Endothelial cell (in vitro differentiated cells): ENCODE measurements at regions not wholly inside any gene's neighbourhood (a gene's known extent, or its start where the extent isn't known, plus 50 kb on each side); places are given as distances from the start of the nearest gene placed in this dataset.

Experiments
- DNase-seq: peaks from one replicate; pipeline ENCODE4 v3.0.0; 2021; ENCODE audit warnings: low spot score
- H3K27ac Mint-ChIP-seq: one replicate; pipeline ENCODE4 v1.8.0; 2021; ENCODE audit warnings: mixed read lengths, inconsistent platforms; ENCODE audit not compliant: unreplicated experiment
- H3K27me3 Mint-ChIP-seq: one replicate; pipeline ENCODE4 v1.8.0; 2021; ENCODE audit warnings: mild to moderate bottlenecking, moderate library complexity, mixed read lengths, inconsistent platforms; ENCODE audit not compliant: unreplicated experiment
- H3K36me3 Mint-ChIP-seq: one replicate; pipeline ENCODE4 v1.8.0; 2021; ENCODE audit warnings: mild to moderate bottlenecking, low read depth, mixed read lengths, inconsistent platforms; ENCODE audit not compliant: unreplicated experiment
- H3K4me1 Mint-ChIP-seq: one replicate; pipeline ENCODE4 v1.8.0; 2021; ENCODE audit warnings: mild to moderate bottlenecking, mixed read lengths, inconsistent platforms; ENCODE audit not compliant: unreplicated experiment
- H3K4me3 Mint-ChIP-seq: one replicate; pipeline ENCODE4 v1.8.0; 2021; ENCODE audit warnings: mild to moderate bottlenecking, mixed read lengths, inconsistent platforms; ENCODE audit not compliant: unreplicated experiment
- H3K9me3 Mint-ChIP-seq: one replicate; pipeline ENCODE4 v1.8.0; 2021; ENCODE audit warnings: mixed read lengths, inconsistent platforms; ENCODE audit not compliant: unreplicated experiment
- TF ChIP-seq, protein P1 (sequence below): fragments of 200-600 bp; sonication (generic); IDR thresholded peaks from one replicate; pipeline ENCODE4 v1.5.0; 2021; ENCODE audit warnings: antibody characterized with exemption; ENCODE audit not compliant: unreplicated experiment

DNA sequence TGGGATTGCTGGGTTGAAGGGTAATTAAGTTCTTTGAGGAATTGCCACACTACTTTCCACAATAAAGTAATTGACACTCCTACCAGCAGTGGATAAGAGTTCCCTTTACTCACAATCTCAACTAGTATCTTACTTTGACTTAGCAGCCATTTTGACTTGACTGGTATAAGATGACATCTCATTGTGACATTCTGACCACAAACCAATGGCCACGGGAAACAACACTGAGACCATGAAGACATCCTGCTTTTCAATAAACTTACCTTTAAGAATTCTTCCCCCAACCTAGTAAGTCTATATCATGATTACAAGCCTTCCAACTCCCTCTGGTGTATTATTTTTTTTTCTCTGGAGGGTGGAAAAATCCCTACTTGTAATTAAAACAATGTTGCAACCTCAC, 66.9 kb upstream of the WDR1 start:
- H3K36me3 Mint-ChIP-seq: no peaks in the 10 kb centered on the region

GRCh38 chr4:10182446-10183424, 66.1 kb upstream of the WDR1 start:
- Mint-ChIP-seq H3K27me3 (no peaks in the 10 kb centered on the region), H3K27ac (no peak overlapping the region), H3K36me3 (no peaks in the 10 kb centered on the region), H3K4me1 (peaks cover 6% of the 10 kb centered on the region), H3K4me3 (no peak overlapping the region), H3K9me3 (no peaks in the 10 kb centered on the region)
- DNase-seq: no peak
- TF ChIP-seq, protein P1, sequence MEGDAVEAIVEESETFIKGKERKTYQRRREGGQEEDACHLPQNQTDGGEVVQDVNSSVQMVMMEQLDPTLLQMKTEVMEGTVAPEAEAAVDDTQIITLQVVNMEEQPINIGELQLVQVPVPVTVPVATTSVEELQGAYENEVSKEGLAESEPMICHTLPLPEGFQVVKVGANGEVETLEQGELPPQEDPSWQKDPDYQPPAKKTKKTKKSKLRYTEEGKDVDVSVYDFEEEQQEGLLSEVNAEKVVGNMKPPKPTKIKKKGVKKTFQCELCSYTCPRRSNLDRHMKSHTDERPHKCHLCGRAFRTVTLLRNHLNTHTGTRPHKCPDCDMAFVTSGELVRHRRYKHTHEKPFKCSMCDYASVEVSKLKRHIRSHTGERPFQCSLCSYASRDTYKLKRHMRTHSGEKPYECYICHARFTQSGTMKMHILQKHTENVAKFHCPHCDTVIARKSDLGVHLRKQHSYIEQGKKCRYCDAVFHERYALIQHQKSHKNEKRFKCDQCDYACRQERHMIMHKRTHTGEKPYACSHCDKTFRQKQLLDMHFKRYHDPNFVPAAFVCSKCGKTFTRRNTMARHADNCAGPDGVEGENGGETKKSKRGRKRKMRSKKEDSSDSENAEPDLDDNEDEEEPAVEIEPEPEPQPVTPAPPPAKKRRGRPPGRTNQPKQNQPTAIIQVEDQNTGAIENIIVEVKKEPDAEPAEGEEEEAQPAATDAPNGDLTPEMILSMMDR: no peak

More for the DNA sequence above, 66.9 kb upstream of the WDR1 start:
- DNase-seq: no peak
- Mint-ChIP-seq H3K4me1 (peaks cover 6% of the 10 kb centered on the region), H3K4me3 (no peak overlapping the region), H3K27ac (no peak overlapping the region), H3K27me3 (no peaks in the 10 kb centered on the region), H3K9me3 (no peaks in the 10 kb centered on the region)
- TF ChIP-seq, protein P1: no peak

GRCh38 chr4:10181745-10182445, 65.3 kb upstream of the WDR1 start:
- H3K36me3 Mint-ChIP-seq: no peaks in the 10 kb centered on the region
- H3K9me3 Mint-ChIP-seq: no peaks in the 10 kb centered on the region
- H3K27me3 Mint-ChIP-seq: no peaks in the 10 kb centered on the region
- TF ChIP-seq, protein P1: no peak
- H3K27ac Mint-ChIP-seq: no peak overlapping the region
- no peak overlapping the region for H3K4me3 Mint-ChIP-seq
- H3K4me1 Mint-ChIP-seq: peaks cover 6% of the 10 kb centered on the region
- DNase-seq: no peak

GRCh38 chr4:10180927-10181744, 64.5 kb upstream of the WDR1 start:
- Mint-ChIP-seq H3K4me3 (no peak overlapping the region), H3K27ac (peak overlapping the region; percentile 25), H3K27me3 (no peaks in the 10 kb centered on the region), H3K36me3 (no peaks in the 10 kb centered on the region), H3K4me1 (peaks cover 6% of the 10 kb centered on the region), H3K9me3 (no peaks in the 10 kb centered on the region)
- TF ChIP-seq, protein P1: no peak
- no peak for DNase-seq
